ENCODE measurements at regions not wholly inside any gene's neighbourhood (a gene's known extent, or its start where the extent isn't known, plus 50 kb on each side); places are given as distances from the start of the nearest gene placed in this dataset.

GRCh38 chr12:28937196-28937595, 211.9 kb upstream of the FAR2 start:
- DNase-seq: no peak
- no peak overlapping the region for H3K4me3 ChIP-seq (replicated peaks in 1 of 3)
- no peaks in the 10 kb centered on the region for H3K9me3 ChIP-seq
- no peaks in the 10 kb centered on the region for H3K4me1 ChIP-seq
- TF ChIP-seq, protein P1, sequence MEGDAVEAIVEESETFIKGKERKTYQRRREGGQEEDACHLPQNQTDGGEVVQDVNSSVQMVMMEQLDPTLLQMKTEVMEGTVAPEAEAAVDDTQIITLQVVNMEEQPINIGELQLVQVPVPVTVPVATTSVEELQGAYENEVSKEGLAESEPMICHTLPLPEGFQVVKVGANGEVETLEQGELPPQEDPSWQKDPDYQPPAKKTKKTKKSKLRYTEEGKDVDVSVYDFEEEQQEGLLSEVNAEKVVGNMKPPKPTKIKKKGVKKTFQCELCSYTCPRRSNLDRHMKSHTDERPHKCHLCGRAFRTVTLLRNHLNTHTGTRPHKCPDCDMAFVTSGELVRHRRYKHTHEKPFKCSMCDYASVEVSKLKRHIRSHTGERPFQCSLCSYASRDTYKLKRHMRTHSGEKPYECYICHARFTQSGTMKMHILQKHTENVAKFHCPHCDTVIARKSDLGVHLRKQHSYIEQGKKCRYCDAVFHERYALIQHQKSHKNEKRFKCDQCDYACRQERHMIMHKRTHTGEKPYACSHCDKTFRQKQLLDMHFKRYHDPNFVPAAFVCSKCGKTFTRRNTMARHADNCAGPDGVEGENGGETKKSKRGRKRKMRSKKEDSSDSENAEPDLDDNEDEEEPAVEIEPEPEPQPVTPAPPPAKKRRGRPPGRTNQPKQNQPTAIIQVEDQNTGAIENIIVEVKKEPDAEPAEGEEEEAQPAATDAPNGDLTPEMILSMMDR (IDR thresholded peaks at IDR 0.05): no peak
- no peak for TF ChIP-seq POLR2A (IDR thresholded peaks at IDR 0.05)
- no peak overlapping the region for H3K27ac ChIP-seq
- H3K27me3 ChIP-seq: no peaks in the 10 kb centered on the region
- intact Hi-C loops (cut with DNase I): no loop called here
- no peaks in the 10 kb centered on the region for H3K36me3 ChIP-seq
- 56 to 65% methylated on average over 3 of the region's 3 CpGs for WGBS, 2 donors

DNA sequence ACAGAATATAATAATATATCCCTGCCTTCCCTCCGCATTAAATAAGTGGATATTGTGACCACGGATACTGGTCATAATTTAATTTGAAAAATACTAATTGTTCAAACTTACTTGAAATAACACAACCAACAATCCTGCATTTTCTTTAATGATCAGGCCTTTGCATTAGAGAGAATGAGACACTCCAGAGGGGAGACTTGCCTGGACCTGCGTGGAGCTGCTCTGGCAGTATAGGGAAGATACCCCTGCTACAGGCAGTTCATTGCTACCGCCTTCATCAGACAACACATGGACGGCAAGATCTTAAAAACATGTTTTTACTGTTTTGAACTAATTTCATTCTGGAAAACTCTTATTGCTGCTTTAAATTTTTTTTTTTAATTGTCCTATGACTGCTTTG, 211.0 kb upstream of the FAR2 start:
- H3K27ac ChIP-seq: no peak overlapping the region
- 91 to 93% methylated on average over 5 of the region's 5 CpGs for WGBS, 2 donors
- H3K36me3 ChIP-seq: no peaks in the 10 kb centered on the region
- intact Hi-C loops (cut with DNase I): no loop called here
- H3K4me3 ChIP-seq (replicated peaks in 1 of 3): no peak overlapping the region
- no peaks in the 10 kb centered on the region for H3K27me3 ChIP-seq
- no peaks in the 10 kb centered on the region for H3K4me1 ChIP-seq
- TF ChIP-seq, protein P1 (IDR thresholded peaks at IDR 0.05): no peak
- TF ChIP-seq POLR2A (IDR thresholded peaks at IDR 0.05): no peak
- DNase-seq: no peak
- no peaks in the 10 kb centered on the region for H3K9me3 ChIP-seq

GRCh38 chr12:28938581-28939235, 210.4 kb upstream of the FAR2 start:
- WGBS, 2 donors: 81 to 82% methylated on average over 11 of the region's 11 CpGs
- H3K36me3 ChIP-seq: no peaks in the 10 kb centered on the region
- H3K9me3 ChIP-seq: no peaks in the 10 kb centered on the region
- H3K4me1 ChIP-seq: no peaks in the 10 kb centered on the region
- no peaks in the 10 kb centered on the region for H3K27me3 ChIP-seq
- H3K4me3 ChIP-seq (replicated peaks in 1 of 3): no peak overlapping the region
- no peak overlapping the region for H3K27ac ChIP-seq
- no peak for TF ChIP-seq POLR2A (IDR thresholded peaks at IDR 0.05)
- TF ChIP-seq, protein P1 (IDR thresholded peaks at IDR 0.05): no peak
- no peak for DNase-seq
- intact Hi-C loops (cut with DNase I): no loop called here

GRCh38 chr12:28939427-28939826, 209.7 kb upstream of the FAR2 start:
- TF ChIP-seq POLR2A (IDR thresholded peaks at IDR 0.05): no peak
- TF ChIP-seq, protein P1 (IDR thresholded peaks at IDR 0.05): no peak
- DNase-seq: no peak
- no peaks in the 10 kb centered on the region for H3K27me3 ChIP-seq
- H3K4me3 ChIP-seq (replicated peaks in 1 of 3): no peak overlapping the region
- intact Hi-C loops (cut with DNase I): no loop called here
- WGBS, 2 donors: 85 to 93% methylated on average over 2 of the region's 2 CpGs
- no peaks in the 10 kb centered on the region for H3K36me3 ChIP-seq
- H3K4me1 ChIP-seq: no peaks in the 10 kb centered on the region
- H3K27ac ChIP-seq: no peak overlapping the region
- H3K9me3 ChIP-seq: no peaks in the 10 kb centered on the region

DNA sequence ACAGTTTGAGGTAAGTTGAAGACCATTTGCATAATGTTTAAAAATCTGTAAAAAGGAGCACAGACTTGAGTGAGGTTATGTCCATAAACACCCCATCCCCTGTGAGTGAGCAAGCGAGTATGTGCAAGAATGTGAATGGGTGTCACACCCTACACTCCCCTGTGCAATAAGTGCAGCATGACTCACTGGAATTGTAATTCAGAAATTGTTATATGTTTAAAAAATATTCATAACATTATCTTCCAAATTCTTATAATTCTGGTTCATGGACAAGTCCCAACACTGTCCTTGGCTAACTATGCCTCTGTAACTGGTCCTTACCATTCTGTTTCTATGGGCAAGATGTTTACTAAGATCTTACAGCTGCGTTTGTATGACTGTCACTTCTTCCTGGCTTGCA, 207.8 kb upstream of the FAR2 start:
- no peak for DNase-seq
- no peak overlapping the region for H3K4me3 ChIP-seq (replicated peaks in 1 of 3)
- WGBS, 2 donors: 81 to 86% methylated on average over 2 of the region's 2 CpGs
- no peaks in the 10 kb centered on the region for H3K4me1 ChIP-seq
- no peak overlapping the region for H3K27ac ChIP-seq
- H3K27me3 ChIP-seq: no peaks in the 10 kb centered on the region
- TF ChIP-seq, protein P1 (IDR thresholded peaks at IDR 0.05): no peak
- no peak for TF ChIP-seq POLR2A (IDR thresholded peaks at IDR 0.05)
- intact Hi-C loops (cut with DNase I): no loop called here
- no peaks in the 10 kb centered on the region for H3K9me3 ChIP-seq
- H3K36me3 ChIP-seq: no peaks in the 10 kb centered on the region
